Keratinocyte (primary cell): ENCODE measurements at regions not wholly inside any gene's neighbourhood (a gene's known extent, or its start where the extent isn't known, plus 50 kb on each side); places are given as distances from the start of the nearest gene placed in this dataset.

Experiments used
- DNase-seq: peaks from one replicate; pipeline ENCODE4 v3.0.0-alpha.2; 2011; ENCODE audit warnings: low read depth, missing footprints, low spot score
- FAIRE-seq: peaks from 2 replicates; lab custom pipeline; 2011; peaks lifted over from hg19 to GRCh38; lab: Jason Lieb, UNC
- H2AFZ ChIP-seq: 2 replicates; pipeline ENCODE4 v1.6.0; 2012; ENCODE audit warnings: low read length, control low read depth, inconsistent platforms; ENCODE audit not compliant: control insufficient read depth
- H3K27ac ChIP-seq: 2 replicates; pipeline ENCODE4 v1.5.1; 2011; ENCODE audit warnings: low read length; ENCODE audit not compliant: control insufficient read depth, insufficient read depth
- H3K27me3 ChIP-seq: 3 replicates; pipeline ENCODE4 v1.6.0; 2011; ENCODE audit warnings: low read length; ENCODE audit not compliant: control insufficient read depth, insufficient read depth; ENCODE audit errors: extremely low read depth
- H3K36me3 ChIP-seq, 2 experiments: 2 replicates in 1 of 2; 3 replicates in 1 of 2; pipeline ENCODE4 v1.5.1; 2011; ENCODE audit warnings: low read length in 2 of 2, mild to moderate bottlenecking in 1 of 2; ENCODE audit not compliant: control insufficient read depth in 2 of 2, insufficient read depth in 2 of 2; ENCODE audit errors: extremely low read depth in 1 of 2
- H3K4me1 ChIP-seq: 3 replicates; pipeline ENCODE4 v1.5.1; 2011; ENCODE audit warnings: low read length; ENCODE audit not compliant: control insufficient read depth, insufficient read depth; ENCODE audit errors: extremely low read depth
- H3K4me2 ChIP-seq: 3 replicates; pipeline ENCODE4 v1.6.0; 2011; ENCODE audit warnings: low read depth, low read length; ENCODE audit not compliant: control insufficient read depth, insufficient read depth; ENCODE audit errors: extremely low read depth
- H3K4me3 ChIP-seq, 3 experiments: fragments of 200-600 bp in 1 of 3; sonication (generic) in 1 of 3; 2 replicates in 2 of 3; 3 replicates in 1 of 3; pipeline ENCODE4 v1.5.1; 2011 to 2016; ENCODE audit warnings: low read length in 3 of 3, mild to moderate bottlenecking in 3 of 3, control low read depth in 2 of 3, inconsistent platforms in 1 of 3, low read depth in 1 of 3, mixed read lengths in 1 of 3, mixed run types in 1 of 3, moderate library complexity in 1 of 3; ENCODE audit not compliant: control insufficient read depth in 2 of 3, insufficient read depth in 2 of 3; ENCODE audit errors: extremely low read depth in 1 of 3
- H3K79me2 ChIP-seq: 2 replicates; pipeline ENCODE4 v1.6.0; 2012; ENCODE audit warnings: low read length; ENCODE audit not compliant: control insufficient read depth, insufficient read depth
- H3K9ac ChIP-seq: 3 replicates; pipeline ENCODE4 v1.6.0; 2011; ENCODE audit warnings: low read length; ENCODE audit not compliant: control insufficient read depth, insufficient read depth; ENCODE audit errors: extremely low read depth
- H3K9me1 ChIP-seq: 3 replicates; pipeline ENCODE4 v1.6.0; 2011; ENCODE audit warnings: low read length; ENCODE audit not compliant: control insufficient read depth, insufficient read depth; ENCODE audit errors: extremely low read depth
- H3K9me3 ChIP-seq: 2 replicates; pipeline ENCODE4 v1.5.1; 2012; ENCODE audit warnings: low read depth, low read length; ENCODE audit not compliant: control insufficient read depth
- H4K20me1 ChIP-seq: 3 replicates; pipeline ENCODE4 v1.6.0; 2011; ENCODE audit warnings: low read length; ENCODE audit not compliant: control insufficient read depth, insufficient read depth; ENCODE audit errors: extremely low read depth
- CTCF ChIP-seq, 3 experiments: IDR thresholded peaks in 1 of 3; conservative IDR thresholded peaks in 1 of 3; optimal IDR thresholded peaks in 1 of 3; 2 replicates in 2 of 3; 3 replicates in 1 of 3; pipeline versions ENCODE3 to v1.5.1; 2011; ENCODE audit warnings: low read length in 3 of 3, mild to moderate bottlenecking in 3 of 3, moderate library complexity in 2 of 3, control low read depth in 1 of 3, inconsistent platforms in 1 of 3; ENCODE audit not compliant: insufficient read depth in 2 of 3; ENCODE audit errors: extremely low read depth in 1 of 3
- EZH2 ChIP-seq: IDR thresholded peaks from one replicate; pipeline ENCODE4 v1.6.1; 2012; ENCODE audit warnings: inconsistent platforms, mild to moderate bottlenecking, low read length, moderate library complexity
- dilution Hi-C: fragments of 300-500 bp; cut with MboI; formaldehyde crosslinking; loops from one replicate; pipeline ENCODE4 v1.7.0; 2020; ENCODE audit warnings: low sequenced_read_pairs; ENCODE audit not compliant: extremely low pct_ligation_motif_present

DNA sequence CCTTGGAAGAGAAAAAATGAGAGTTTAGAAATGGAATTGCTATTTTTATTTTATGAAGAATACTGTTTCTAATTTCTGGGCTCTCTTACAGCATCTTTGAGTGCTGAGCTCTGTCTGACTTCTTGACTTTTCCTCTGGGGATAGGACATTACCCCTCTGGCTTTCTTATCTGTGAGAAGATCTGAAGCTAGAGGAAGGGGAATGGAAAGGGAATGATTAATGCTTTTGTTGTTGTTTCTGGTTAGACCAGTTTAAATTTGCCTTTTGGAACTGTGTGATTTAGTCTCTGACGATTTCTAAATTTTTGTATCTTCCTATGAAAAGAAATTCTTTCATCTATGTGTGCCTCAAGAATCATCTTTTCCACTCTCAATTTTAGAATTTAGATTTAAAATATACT, 811.4 kb downstream of the REEP3 start:
- no peaks in the 10 kb centered on the region for H3K9me1 ChIP-seq
- H4K20me1 ChIP-seq: no peaks in the 10 kb centered on the region
- no peaks in the 10 kb centered on the region for H3K9me3 ChIP-seq
- FAIRE-seq (no peak), DNase-seq (no peak)
- no peaks in the 10 kb centered on the region for H3K36me3 ChIP-seq
- H3K79me2 ChIP-seq: no peaks in the 10 kb centered on the region
- dilution Hi-C loops: no loop called here
- no peak overlapping the region for H3K27ac ChIP-seq
- H3K4me2 ChIP-seq: no peak overlapping the region
- H3K4me1 ChIP-seq: no peaks in the 10 kb centered on the region
- H3K4me3 ChIP-seq: no peak overlapping the region
- H3K27me3 ChIP-seq: no peaks in the 10 kb centered on the region
- TF ChIP-seq EZH2 (no peak), CTCF (optimal IDR thresholded peaks at IDR 0.05 in 1 of 3, IDR thresholded peaks at IDR 0.05 in 1 of 3, conservative IDR thresholded peaks at IDR 0.05 in 1 of 3; ENCODE audit: extremely low read depth in 1 of 3, insufficient read depth in 2 of 3, low read length in 3 of 3) (no peak)
- H2AFZ ChIP-seq: no peak overlapping the region
- no peak overlapping the region for H3K9ac ChIP-seq

GRCh38 chr10:64334084-64334483, 812.9 kb downstream of the REEP3 start:
- Histone ChIP-seq H2AFZ (no peak overlapping the region), H3K27ac (no peak overlapping the region), H3K27me3 (no peaks in the 10 kb centered on the region), H3K4me2 (no peak overlapping the region), H4K20me1 (no peaks in the 10 kb centered on the region), H3K79me2 (no peaks in the 10 kb centered on the region), H3K9ac (no peak overlapping the region), H3K9me1 (no peaks in the 10 kb centered on the region), H3K4me3 (no peak overlapping the region), H3K9me3 (no peaks in the 10 kb centered on the region), H3K36me3 (no peaks in the 10 kb centered on the region), H3K4me1 (no peaks in the 10 kb centered on the region)
- DNase-seq: no peak
- TF ChIP-seq EZH2: no peak
- TF ChIP-seq CTCF (optimal IDR thresholded peaks at IDR 0.05 in 1 of 3, IDR thresholded peaks at IDR 0.05 in 1 of 3, conservative IDR thresholded peaks at IDR 0.05 in 1 of 3; ENCODE audit: extremely low read depth in 1 of 3, insufficient read depth in 2 of 3, low read length in 3 of 3): no peak
- no peak for FAIRE-seq
- dilution Hi-C loops: no loop called here
